Activated CD4-positive, alpha-beta T cell treated with anti-CD3 and anti-CD28 coated beads for 1 hour (primary cell): ENCODE measurements at regions not wholly inside any gene's neighbourhood (a gene's known extent, or its start where the extent isn't known, plus 50 kb on each side); places are given as distances from the start of the nearest gene placed in this dataset.
A peak's percentile ranks its signal among the peaks of the same experiment; 100 is the strongest.

Experiments used
- DNase-seq: peaks from one replicate; pipeline ENCODE4 v3.0.0-alpha.2; 2020

GRCh38 chr1:88104236-88104635 is 579.8 kb upstream of the PKN2 start:
- no peak for DNase-seq

DNA sequence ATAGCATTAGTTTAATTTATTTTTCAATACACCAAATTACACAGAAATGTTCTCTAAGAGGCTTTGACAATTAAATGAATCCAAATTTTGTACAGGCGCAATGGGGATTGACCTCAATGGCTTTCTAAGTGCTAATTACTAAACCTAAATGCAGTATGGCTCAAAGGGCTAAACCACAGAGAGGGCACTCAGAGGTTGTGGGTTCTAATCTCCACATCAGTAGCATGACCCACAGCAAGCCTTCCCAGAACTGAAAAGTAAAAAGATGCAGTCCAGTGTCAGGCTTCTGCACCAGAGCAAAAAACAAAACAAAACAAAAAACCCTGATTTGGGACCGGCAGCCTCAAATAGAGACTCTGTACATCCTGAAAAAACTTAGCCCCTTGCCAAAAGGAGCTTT is 579.2 kb upstream of the PKN2 start:
- DNase-seq: no peak

- no peak for DNase-seq
Measured at GRCh38 chr1:88111816-88112215, 572.3 kb upstream of the PKN2 start.

GRCh38 chr1:88117597-88117996 is 566.5 kb upstream of the PKN2 start:
- no peak for DNase-seq

DNA sequence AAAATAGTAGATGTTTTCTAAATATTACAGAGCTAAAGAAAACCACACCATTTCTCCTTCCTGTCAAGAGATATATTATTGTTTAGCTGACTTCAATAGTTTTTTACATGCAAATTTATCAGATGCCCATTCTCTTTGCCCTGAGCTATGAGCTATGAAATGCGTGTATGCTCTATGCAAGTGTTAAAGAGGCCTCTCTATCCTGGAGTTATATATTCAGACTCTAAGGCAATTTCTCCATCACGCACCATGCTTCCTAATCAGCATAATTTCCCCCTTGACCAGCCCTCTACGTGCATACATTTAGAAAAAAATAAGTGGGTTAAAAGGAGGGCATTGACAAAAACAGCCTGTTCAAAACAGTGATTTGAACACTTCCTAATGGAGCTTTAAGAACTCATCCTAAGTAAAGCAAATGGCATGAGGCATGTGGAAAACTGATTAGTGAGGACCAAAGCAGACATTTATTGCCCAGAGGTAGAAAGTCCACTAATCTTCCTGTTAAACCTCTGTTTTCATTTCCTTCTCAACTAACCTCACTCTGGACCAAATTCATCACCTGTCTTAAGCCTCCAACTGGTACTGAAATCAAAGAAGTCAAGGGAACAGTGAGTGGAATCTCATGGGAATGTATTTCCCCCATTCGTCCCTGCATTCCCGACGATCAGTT is 565.8 kb upstream of the PKN2 start:
- no peak for DNase-seq

GRCh38 chr1:88124614-88125013 is 559.5 kb upstream of the PKN2 start:
- DNase-seq: no peak

DNA sequence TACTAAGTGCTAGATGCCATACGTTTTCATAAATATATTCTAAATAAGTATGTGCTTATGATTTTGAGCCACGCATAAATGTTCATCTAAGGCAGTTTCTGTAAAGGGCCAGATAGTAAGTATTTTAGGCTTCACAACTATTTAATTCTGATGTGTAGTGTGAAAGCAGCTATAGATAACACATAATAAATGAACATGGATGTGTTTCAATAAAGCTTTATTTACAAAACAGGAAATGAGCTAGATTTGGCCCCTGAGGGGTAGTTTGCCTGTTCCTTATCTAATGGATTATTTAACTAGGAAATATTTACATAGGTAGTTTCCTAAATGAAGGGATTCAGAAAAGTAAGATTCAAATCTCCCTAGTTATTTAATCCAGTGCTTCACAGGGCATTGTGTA is 557.6 kb upstream of the PKN2 start:
- DNase-seq: no peak

- DNase-seq: no peak
Measured at GRCh38 chr1:88133991-88134390, 550.1 kb upstream of the PKN2 start.

GRCh38 chr1:88134983-88135921 is 548.8 kb upstream of the PKN2 start:
- no peak for DNase-seq

- DNase-seq: no peak
Measured at GRCh38 chr1:88139633-88140032, 544.4 kb upstream of the PKN2 start.

GRCh38 chr1:88140325-88140724 is 543.7 kb upstream of the PKN2 start:
- no peak for DNase-seq

DNA sequence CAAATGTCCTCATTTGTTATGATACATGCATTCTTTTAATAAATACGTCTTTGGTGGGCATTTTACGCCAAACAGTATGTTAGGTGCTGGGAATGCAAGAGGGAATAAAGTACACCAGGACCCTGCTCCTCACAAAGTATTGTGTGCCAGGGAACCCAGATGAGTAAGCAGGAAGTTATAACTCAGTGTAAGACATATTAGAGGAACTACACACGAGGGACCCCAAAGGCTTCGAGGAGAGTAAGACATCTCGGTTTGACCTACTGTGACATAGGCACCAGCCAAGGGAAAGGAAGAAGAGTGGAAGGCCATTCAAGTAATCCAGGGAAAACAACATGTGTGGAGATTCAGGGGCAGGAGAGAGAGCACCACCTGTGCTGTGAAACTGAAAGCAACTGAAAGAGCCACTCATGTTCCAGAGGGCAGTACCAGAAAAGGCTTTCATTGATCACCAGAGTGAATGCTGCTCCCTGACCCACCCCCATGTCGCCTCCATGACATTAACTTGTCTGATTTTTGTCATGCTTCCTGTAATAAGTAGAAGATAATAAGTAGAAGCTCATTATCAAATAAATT is 542.5 kb upstream of the PKN2 start:
- DNase-seq: no peak

DNA sequence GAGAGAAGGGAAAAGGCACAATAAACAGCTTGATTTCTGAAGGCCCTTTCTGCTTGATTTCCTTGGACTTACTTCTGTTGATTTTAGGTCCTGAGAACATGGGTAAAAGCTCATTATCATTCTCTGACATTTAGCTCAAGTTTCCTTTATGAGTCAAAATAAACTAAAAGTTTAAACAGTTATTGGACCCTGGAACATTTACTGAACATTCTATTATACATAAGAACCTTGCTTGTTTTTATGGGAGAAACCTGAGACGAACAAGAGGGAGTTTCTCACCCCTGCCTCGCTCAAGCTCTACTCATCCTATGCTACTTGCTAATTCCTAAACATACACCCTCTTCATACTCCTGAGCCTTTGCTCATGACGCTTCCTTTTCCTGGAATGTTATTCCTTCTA is 538.3 kb upstream of the PKN2 start:
- no peak for DNase-seq

- DNase-seq: no peak
Measured at GRCh38 chr1:88149686-88150085, 534.4 kb upstream of the PKN2 start.

GRCh38 chr1:88150330-88150729 is 533.7 kb upstream of the PKN2 start:
- no peak for DNase-seq

- DNase-seq: no peak
Measured at GRCh38 chr1:88163187-88163586, 520.9 kb upstream of the PKN2 start.

DNA sequence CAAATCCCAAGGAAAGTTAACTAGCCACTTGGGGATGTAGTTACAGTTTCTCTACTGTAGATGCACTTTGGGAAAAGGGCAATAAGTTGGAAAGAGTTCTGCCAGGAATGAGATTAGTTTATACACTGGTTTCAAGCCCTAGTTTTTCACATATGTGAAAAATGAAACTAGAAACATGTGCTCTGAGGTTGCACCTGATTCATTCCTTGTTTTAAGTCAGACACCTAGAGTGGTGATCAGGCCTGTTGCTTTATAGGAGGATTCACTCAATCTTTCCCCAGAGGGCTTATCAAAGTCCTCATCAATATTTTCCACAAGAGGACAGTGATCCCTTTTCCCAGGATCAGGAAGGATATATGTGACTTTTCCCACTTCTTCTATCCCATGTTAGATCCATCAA is 515.9 kb upstream of the PKN2 start:
- no peak for DNase-seq

- no peak for DNase-seq
Measured at GRCh38 chr1:88169139-88169538, 514.9 kb upstream of the PKN2 start.

- DNase-seq: no peak
Measured at GRCh38 chr1:88169939-88170338, 514.1 kb upstream of the PKN2 start.

GRCh38 chr1:88175120-88175630 is 508.9 kb upstream of the PKN2 start:
- DNase-seq: no peak

GRCh38 chr1:88175631-88176226 is 508.3 kb upstream of the PKN2 start:
- DNase-seq: no peak

DNA sequence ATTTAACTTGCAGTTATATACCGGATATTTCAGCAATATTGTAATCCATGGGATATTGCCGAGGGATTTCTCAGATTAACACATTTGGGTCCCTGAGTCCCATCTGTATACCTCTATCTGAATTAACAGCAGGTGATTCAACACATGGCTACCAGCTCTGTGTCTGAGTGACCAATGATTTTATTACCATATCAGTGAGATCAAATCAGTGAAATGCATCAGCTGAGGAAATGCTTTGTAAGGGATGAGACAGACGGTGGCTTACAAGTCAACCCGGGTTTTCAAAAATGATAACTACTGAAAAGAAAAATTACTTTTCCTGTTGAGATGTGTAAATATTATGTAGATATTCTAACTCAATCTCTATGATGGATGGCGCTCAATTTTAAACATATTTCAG is 504.1 kb upstream of the PKN2 start:
- no peak for DNase-seq

DNA sequence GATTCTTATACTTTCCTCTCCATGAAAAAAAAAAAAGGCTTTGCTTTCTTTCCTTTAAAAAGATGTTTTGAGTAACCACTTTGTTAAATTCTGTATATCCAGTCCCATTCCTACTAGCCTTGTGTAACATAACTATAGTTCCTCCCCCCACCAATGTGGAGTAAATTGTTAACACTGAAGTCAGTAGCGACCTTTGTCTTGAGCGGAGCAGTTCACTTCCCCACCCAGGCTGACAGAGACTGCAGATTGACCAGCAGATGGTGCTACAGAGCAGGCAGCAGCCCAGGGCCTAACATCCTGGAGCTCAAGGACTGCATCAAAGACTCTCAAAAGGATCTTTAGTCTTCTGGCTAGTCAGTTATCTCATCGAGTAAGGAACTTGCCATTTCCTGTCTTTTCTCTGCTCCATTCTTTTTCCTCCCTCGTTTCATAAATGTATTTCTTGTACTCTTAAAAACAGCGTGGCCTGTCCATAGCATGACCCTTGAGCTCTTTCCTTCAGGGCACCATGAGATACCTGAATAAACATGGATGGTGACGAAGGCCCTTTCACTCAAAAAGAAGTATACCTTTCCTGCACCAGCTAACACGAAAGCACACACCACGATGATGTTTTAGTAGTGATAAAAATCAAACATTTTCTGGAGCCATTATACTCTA is 503.5 kb upstream of the PKN2 start:
- peak; percentile 25 for DNase-seq
